ENCODE measurements at regions not wholly inside any gene's neighbourhood (a gene's known extent, or its start where the extent isn't known, plus 50 kb on each side); places are given as distances from the start of the nearest gene placed in this dataset.

GRCh38 chr5:130476325-130476724, 572.1 kb downstream of the CHSY3 start:
- no peak overlapping the region for H4K91ac ChIP-seq (replicated peaks; ENCODE audit: insufficient read length, low read length)
- WGBS, 2 experiments (ENCODE audit: extremely low coverage in 1 of 2, insufficient coverage in 1 of 2, insufficient read length in 1 of 2, insufficient replicate concordance in 2 of 2, low coverage in 1 of 2, low lambda C conversion rate in 2 of 2, missing lambda C conversion rate in 1 of 2): 91% methylated on average over 6 of the region's 6 CpGs; no CpG with 5 or more reads in 1 of the 2 experiments
- no peak for DNase-seq (ENCODE audit: low read depth in 1 of 2, low spot score in 2 of 2)
- no peaks in the 10 kb centered on the region for H4K20me1 ChIP-seq (replicated peaks in 1 of 2; ENCODE audit: control insufficient read depth in 1 of 2, insufficient read depth in 2 of 2, low read length in 2 of 2)
- no peaks in the 10 kb centered on the region for H3K27me3 ChIP-seq (replicated peaks in 1 of 4; ENCODE audit: control insufficient read depth in 3 of 4, extremely low read depth in 1 of 4, insufficient read depth in 3 of 4, low read length in 3 of 4)
- no peaks in the 10 kb centered on the region for H3K79me1 ChIP-seq (ENCODE audit: low read depth, low read length)
- H3K27ac ChIP-seq (ENCODE audit: low read depth, low read length): no peak overlapping the region
- H4K8ac ChIP-seq (ENCODE audit: extremely low read depth, insufficient read depth, low read length): no peak overlapping the region
- H3K23me2 ChIP-seq (ENCODE audit: low read depth, low read length): no peaks in the 10 kb centered on the region
- 0 out of 4 replicates have a peak, but pooled peaks cover 0 to 3% of the 10 kb centered on the region in 2 experiments for H3K9me3 ChIP-seq (ENCODE audit: insufficient read depth in 2 of 2, low read depth in 1 of 2, low read length in 1 of 2)
- no peak overlapping the region for H3K23ac ChIP-seq (ENCODE audit: insufficient read length)
- H3K4me1 ChIP-seq (replicated peaks in 1 of 4; ENCODE audit: control insufficient read depth in 3 of 4, insufficient read depth in 4 of 4, low read length in 3 of 4): no peaks in the 10 kb centered on the region
- H2BK15ac ChIP-seq (ENCODE audit: low read length): no peak overlapping the region
- POLR2A ChIA-PET (ENCODE audit: partially characterized antibody): no interaction called here
- no peaks in the 10 kb centered on the region for H3K36me3 ChIP-seq (ENCODE audit: control insufficient read depth in 2 of 4, insufficient read depth in 4 of 4, low read length in 3 of 4)
- no peak overlapping the region for H3K56ac ChIP-seq (replicated peaks; ENCODE audit: insufficient read length, low read depth, low read length)
- no peak for FAIRE-seq
- no peak overlapping the region for H2AK5ac ChIP-seq (ENCODE audit: low read depth, low read length)
- no peak overlapping the region for H3K4me3 ChIP-seq (ENCODE audit: extremely low read depth in 1 of 4, insufficient read depth in 2 of 4, low read depth in 3 of 4, low read length in 4 of 4)
- H2BK120ac ChIP-seq (replicated peaks; ENCODE audit: low read depth, low read length): no peak overlapping the region
- no peak overlapping the region for H3K18ac ChIP-seq (ENCODE audit: extremely low read depth, low read length)
- no peak overlapping the region for H3K9ac ChIP-seq (replicated peaks in 1 of 4; ENCODE audit: extremely low read depth in 1 of 4, low read depth in 3 of 4, low read length in 3 of 4)
- no peak overlapping the region for H4K5ac ChIP-seq (ENCODE audit: insufficient read length, low read depth, low read length)
- H2BK12ac ChIP-seq (ENCODE audit: low read depth, low read length): no peak overlapping the region
- H3K4ac ChIP-seq (replicated peaks; ENCODE audit: insufficient read length, low read depth, low read length): no peak overlapping the region
- H2BK5ac ChIP-seq (ENCODE audit: low read depth, low read length): no peak overlapping the region
- H2BK20ac ChIP-seq (ENCODE audit: low read length): no peak overlapping the region
- no peak overlapping the region for H3K4me2 ChIP-seq (ENCODE audit: insufficient read depth in 1 of 2, low read depth in 2 of 2, low read length in 2 of 2)
- no peaks in the 10 kb centered on the region for H3K79me2 ChIP-seq (ENCODE audit: control insufficient read depth in 1 of 2, insufficient read depth in 2 of 2, low read length in 2 of 2)
- H2AFZ ChIP-seq (ENCODE audit: low read length): no peak overlapping the region
- H3K14ac ChIP-seq (ENCODE audit: insufficient read length): no peak overlapping the region
- CTCF ChIA-PET (ENCODE audit: partially characterized antibody): interaction anchor here (0.8 kb wide), 1 partner anchor 125 kb away, joined by 4 read pairs; no protein-coding TSS in a partner anchor
- TF ChIP-seq YY1 (IDR thresholded peaks at IDR 0.05; ENCODE audit: low read depth, low read length) (no peak), BRCA1 (IDR thresholded peaks at IDR 0.05; ENCODE audit: low read depth, low read length) (no peak), SIN3A (conservative IDR thresholded peaks at IDR 0.05 in 1 of 2, IDR thresholded peaks at IDR 0.05 in 1 of 2; ENCODE audit: low read depth in 1 of 2, low read length in 2 of 2) (no peak)

All from H1 (cell line).